Karpas-422 (cell line): ENCODE measurements at regions not wholly inside any gene's neighbourhood (a gene's known extent, or its start where the extent isn't known, plus 50 kb on each side); places are given as distances from the start of the nearest gene placed in this dataset. TPM values are rescaled to one million over a fixed set of nuclear protein-coding genes. Genes with fewer than 3 reads are reported as not detected.

Source experiments
- DNase-seq: peaks from one replicate; pipeline ENCODE4 v3.0.0-alpha.2; 2015
- H2AFZ ChIP-seq: fragments of 200-600 bp; sonication (generic); 2 replicates; pipeline ENCODE4 v1.6.1; 2014; ENCODE audit warnings: antibody characterized with exemption, low read length, mixed read lengths
- H3K27ac ChIP-seq: fragments of 200-600 bp; sonication (generic); 2 replicates; pipeline ENCODE4 v1.5.1; 2014; ENCODE audit warnings: mild to moderate bottlenecking, low read length, moderate library complexity
- H3K27me3 ChIP-seq: fragments of 200-600 bp; sonication (generic); 2 replicates; pipeline ENCODE4 v1.6.1; 2014; ENCODE audit warnings: low read length, mixed read lengths
- H3K36me3 ChIP-seq: fragments of 200-600 bp; sonication (generic); 2 replicates; pipeline ENCODE4 v1.6.1; 2014; ENCODE audit warnings: low read length, mixed read lengths; ENCODE audit not compliant: insufficient read depth
- H3K4me1 ChIP-seq: fragments of 200-600 bp; sonication (generic); 2 replicates; pipeline ENCODE4 v1.6.1; 2014; ENCODE audit warnings: mild to moderate bottlenecking, low read length, mixed read lengths
- H3K4me2 ChIP-seq: fragments of 200-600 bp; sonication (generic); 2 replicates; pipeline ENCODE4 v1.6.1; 2014; ENCODE audit warnings: low read length, low read depth, mild to moderate bottlenecking; ENCODE audit not compliant: poor library complexity, severe bottlenecking
- H3K4me3 ChIP-seq: fragments of 200-600 bp; sonication (generic); 2 replicates; pipeline ENCODE4 v1.5.1; 2014; ENCODE audit warnings: mild to moderate bottlenecking, antibody characterized with exemption, low read length, mixed read lengths
- H3K79me2 ChIP-seq: fragments of 200-600 bp; sonication (generic); 2 replicates; pipeline ENCODE4 v1.6.1; 2014; ENCODE audit warnings: mild to moderate bottlenecking, low read length, mixed read lengths
- H3K9ac ChIP-seq: fragments of 200-600 bp; sonication (generic); 2 replicates; pipeline ENCODE4 v1.6.0; 2014; ENCODE audit warnings: low read length
- H3K9me2 ChIP-seq: fragments of 200-600 bp; sonication (generic), shearing (Covaris generic); replicated peaks from 2 replicates; pipeline ENCODE4 v1.6.0; 2014; ENCODE audit warnings: mild to moderate bottlenecking, low read length, moderate library complexity; ENCODE audit not compliant: insufficient read depth
- H3K9me3 ChIP-seq: fragments of 300-700, 200-600 bp; sonication (generic); 2 replicates; pipeline ENCODE4 v1.6.1; 2014; ENCODE audit warnings: low read length, mixed read lengths
- H4K20me1 ChIP-seq: fragments of 200-600 bp; sonication (generic); 2 replicates; pipeline ENCODE4 v1.6.1; 2014; ENCODE audit warnings: mild to moderate bottlenecking, antibody characterized with exemption, low read length, low read depth; ENCODE audit not compliant: insufficient read depth
- small RNA-seq: library from RNA; depleted of rRNA; stranded (forward); fragments of <200 nt; gene quantifications from one replicate; pipeline ENCODE3, GENCODE V24; 2014

GRCh38 chr5:59956130-59956783, 62.7 kb upstream of the PDE4D start:
- Histone ChIP-seq H3K9me3 (no peaks in the 10 kb centered on the region), H3K9ac (no peak overlapping the region), H3K4me2 (no peak overlapping the region), H3K27me3 (no peaks in the 10 kb centered on the region), H3K79me2 (no peaks in the 10 kb centered on the region), H3K27ac (no peak overlapping the region), H4K20me1 (peaks cover 19% of the 10 kb centered on the region; the same call in 1 of the 2 replicates), H3K36me3 (no peaks in the 10 kb centered on the region), H3K9me2 (no peaks in the 10 kb centered on the region), H3K4me3 (no peak overlapping the region), H3K4me1 (peaks cover 9% of the 10 kb centered on the region), H2AFZ (no peak overlapping the region)
- no peak for DNase-seq

DNA sequence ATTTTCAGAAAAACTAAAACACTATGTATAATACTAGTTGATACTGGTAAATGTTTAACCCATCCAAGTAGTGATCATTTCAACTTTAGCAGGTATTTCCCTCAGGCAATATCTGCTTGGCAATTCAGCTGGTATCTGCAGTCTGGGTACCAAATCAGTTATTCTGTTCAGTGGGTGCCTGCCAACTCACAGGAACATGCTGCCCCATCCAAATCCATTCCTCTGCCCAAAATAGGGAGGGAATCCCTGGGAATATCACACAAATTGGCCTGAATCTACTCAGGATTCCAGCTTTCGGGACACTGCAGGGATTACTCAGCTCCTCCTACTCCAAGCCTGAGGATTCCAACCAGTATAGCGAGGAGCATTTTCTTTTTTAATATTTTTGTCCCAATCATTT, 61.7 kb upstream of the PDE4D start:
- Histone ChIP-seq H3K4me2 (no peak overlapping the region), H4K20me1 (peaks cover 19% of the 10 kb centered on the region; the same call in 1 of the 2 replicates), H2AFZ (no peak overlapping the region), H3K9me3 (no peaks in the 10 kb centered on the region), H3K9ac (no peak overlapping the region), H3K4me3 (no peak overlapping the region), H3K9me2 (no peaks in the 10 kb centered on the region), H3K4me1 (peaks cover 9% of the 10 kb centered on the region), H3K36me3 (no peaks in the 10 kb centered on the region), H3K27me3 (no peaks in the 10 kb centered on the region), H3K27ac (no peak overlapping the region), H3K79me2 (no peaks in the 10 kb centered on the region)
- no peak for DNase-seq

- no peaks in the 10 kb centered on the region for H3K79me2 ChIP-seq
- H3K9me3 ChIP-seq: no peaks in the 10 kb centered on the region
- H3K4me3 ChIP-seq: no peak overlapping the region
- DNase-seq: no peak
- H2AFZ ChIP-seq: no peak overlapping the region
- no peaks in the 10 kb centered on the region for H3K9me2 ChIP-seq
- no peak overlapping the region for H3K4me2 ChIP-seq
- no peaks in the 10 kb centered on the region for H3K27me3 ChIP-seq
- no peak overlapping the region for H3K9ac ChIP-seq
- H3K4me1 ChIP-seq: no peaks in the 10 kb centered on the region
- no peaks in the 10 kb centered on the region for H3K36me3 ChIP-seq
- H4K20me1 ChIP-seq: peaks cover 8% of the 10 kb centered on the region; the same call in 1 of the 2 replicates
- H3K27ac ChIP-seq: no peak overlapping the region
Measured at GRCh38 chr5:59943452-59944113, 50.1 kb upstream of the PDE4D start.

Small RNAs in the stretch of these regions (small RNA-seq; reads per million reads assigned to genes)
- not detected for gene RNU6-806P
